ENCODE measurements at regions not wholly inside any gene's neighbourhood (a gene's known extent, or its start where the extent isn't known, plus 50 kb on each side); places are given as distances from the start of the nearest gene placed in this dataset.

GRCh38 chr5:107306002-107306401 is 364.7 kb downstream of the EFNA5 start:
- DNase-seq (ENCODE audit: low read depth): no peak
- TF ChIP-seq CTCF (IDR thresholded peaks at IDR 0.05; ENCODE audit: low read depth, low read length, missing control alignments): no peak
- in situ Hi-C loops (cut with HindIII; ENCODE audit: low sequenced_read_pairs): no loop called here
- no peak overlapping the region for H3K4me3 ChIP-seq (ENCODE audit: low read depth, low read length)

GRCh38 chr5:107304684-107305083 is 366.1 kb downstream of the EFNA5 start:
- DNase-seq (ENCODE audit: low read depth): no peak
- in situ Hi-C loops (cut with HindIII; ENCODE audit: low sequenced_read_pairs): no loop called here
- no peak overlapping the region for H3K4me3 ChIP-seq (ENCODE audit: low read depth, low read length)
- no peak for TF ChIP-seq CTCF (IDR thresholded peaks at IDR 0.05; ENCODE audit: low read depth, low read length, missing control alignments)

- DNase-seq (ENCODE audit: low read depth): no peak
- no peak for TF ChIP-seq CTCF (IDR thresholded peaks at IDR 0.05; ENCODE audit: low read depth, low read length, missing control alignments)
- in situ Hi-C loops (cut with HindIII; ENCODE audit: low sequenced_read_pairs): no loop called here
- no peak overlapping the region for H3K4me3 ChIP-seq (ENCODE audit: low read depth, low read length)
Measured at GRCh38 chr5:107303171-107303968, 367.4 kb downstream of the EFNA5 start.

- H3K4me3 ChIP-seq (ENCODE audit: low read depth, low read length): no peak overlapping the region
- no peak for DNase-seq (ENCODE audit: low read depth)
- in situ Hi-C loops (cut with HindIII; ENCODE audit: low sequenced_read_pairs): no loop called here
- TF ChIP-seq CTCF (IDR thresholded peaks at IDR 0.05; ENCODE audit: low read depth, low read length, missing control alignments): no peak
Measured at GRCh38 chr5:107302441-107302840, 368.3 kb downstream of the EFNA5 start.

GRCh38 chr5:107301999-107302398 is 368.7 kb downstream of the EFNA5 start:
- no peak overlapping the region for H3K4me3 ChIP-seq (ENCODE audit: low read depth, low read length)
- no peak for DNase-seq (ENCODE audit: low read depth)
- in situ Hi-C loops (cut with HindIII; ENCODE audit: low sequenced_read_pairs): no loop called here
- TF ChIP-seq CTCF (IDR thresholded peaks at IDR 0.05; ENCODE audit: low read depth, low read length, missing control alignments): no peak

- no peak overlapping the region for H3K4me3 ChIP-seq (ENCODE audit: low read depth, low read length)
- DNase-seq (ENCODE audit: low read depth): no peak
- TF ChIP-seq CTCF (IDR thresholded peaks at IDR 0.05; ENCODE audit: low read depth, low read length, missing control alignments): no peak
- in situ Hi-C loops (cut with HindIII; ENCODE audit: low sequenced_read_pairs): no loop called here
Measured at GRCh38 chr5:107300721-107301327, 369.9 kb downstream of the EFNA5 start.
